DMS153 treated with DMSO at 0.1 percent for 48 hours (cell line): ENCODE measurements at regions not wholly inside any gene's neighbourhood (a gene's known extent, or its start where the extent isn't known, plus 50 kb on each side); places are given as distances from the start of the nearest gene placed in this dataset.

Experiments used
- DNase-seq: peaks from one replicate; lab custom pipeline; 2025; ENCODE audit not compliant: unreplicated experiment; lab: John Stamatoyannopoulos, UW

DNA sequence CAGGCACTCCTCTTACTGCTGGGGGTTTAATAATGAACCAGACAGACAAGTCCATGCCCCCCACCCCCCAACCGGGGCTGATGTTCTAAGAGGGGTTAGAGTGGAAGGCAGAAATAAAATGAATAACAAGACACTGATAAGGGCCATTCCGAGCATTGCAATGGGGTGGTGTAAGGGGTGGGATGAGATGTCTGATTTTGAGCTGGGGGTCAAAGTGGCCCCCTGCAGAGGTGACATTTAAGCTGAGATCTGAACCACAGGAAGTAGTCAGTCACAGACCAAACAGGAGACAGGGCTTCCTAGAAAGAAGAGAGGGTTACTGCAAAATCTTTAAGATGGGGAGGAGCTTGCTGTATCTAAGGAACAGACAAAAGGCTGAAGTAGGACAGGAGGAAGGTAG, 180.6 kb upstream of the SH3BP4 start:
- no peak for DNase-seq

- DNase-seq: no peak
Observed at GRCh38 chr2:234770715-234771141, 181.1 kb upstream of the SH3BP4 start.

- DNase-seq: peak; percentile 70
Observed at GRCh38 chr2:234770031-234770506, 181.7 kb upstream of the SH3BP4 start.

GRCh38 chr2:234768608-234769196, 183.1 kb upstream of the SH3BP4 start:
- DNase-seq: no peak

- DNase-seq: no peak
Observed at GRCh38 chr2:234765279-234765678, 186.5 kb upstream of the SH3BP4 start.

DNA sequence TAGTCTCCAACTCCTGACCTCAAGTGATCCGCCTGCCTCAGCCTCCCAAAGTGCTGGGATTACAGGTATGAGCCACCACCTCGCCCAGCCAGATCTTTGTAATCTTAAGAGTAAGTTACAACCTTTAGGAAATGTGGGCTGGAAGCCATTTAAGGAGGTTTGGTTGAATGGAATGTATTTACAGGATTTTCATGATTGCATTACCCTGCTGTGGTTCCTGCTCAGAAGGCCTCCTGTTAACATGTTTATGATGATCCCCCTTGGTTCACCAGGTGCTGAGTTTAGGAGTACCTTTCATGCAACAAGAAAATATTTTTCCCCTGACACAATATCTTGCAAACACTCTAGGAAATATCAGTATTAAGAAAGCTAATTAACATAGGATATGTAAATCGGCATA, 187.4 kb upstream of the SH3BP4 start:
- DNase-seq: no peak

GRCh38 chr2:234763002-234763873, 188.6 kb upstream of the SH3BP4 start:
- no peak for DNase-seq

DNA sequence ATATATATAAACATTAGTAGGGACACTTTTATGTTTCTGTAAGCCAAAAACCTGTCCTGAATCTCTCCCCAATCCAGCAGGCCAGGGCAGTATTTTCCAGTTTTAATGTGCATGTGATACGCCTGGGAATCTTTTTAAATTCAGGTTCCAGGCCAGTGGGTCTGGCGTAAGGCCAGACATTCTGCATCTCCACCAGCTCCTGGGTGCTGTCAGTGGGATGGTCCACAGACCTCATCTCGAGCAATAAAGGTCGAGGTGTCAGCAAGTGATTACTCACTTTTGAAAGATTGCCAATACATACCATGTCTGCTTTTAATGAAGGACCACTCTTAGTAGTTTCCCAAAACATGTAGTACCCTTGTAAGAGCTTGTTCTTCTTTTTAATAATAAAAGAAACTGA, 189.9 kb upstream of the SH3BP4 start:
- DNase-seq: no peak

- no peak for DNase-seq
Observed at GRCh38 chr2:234754126-234754525, 197.7 kb upstream of the SH3BP4 start.

DNA sequence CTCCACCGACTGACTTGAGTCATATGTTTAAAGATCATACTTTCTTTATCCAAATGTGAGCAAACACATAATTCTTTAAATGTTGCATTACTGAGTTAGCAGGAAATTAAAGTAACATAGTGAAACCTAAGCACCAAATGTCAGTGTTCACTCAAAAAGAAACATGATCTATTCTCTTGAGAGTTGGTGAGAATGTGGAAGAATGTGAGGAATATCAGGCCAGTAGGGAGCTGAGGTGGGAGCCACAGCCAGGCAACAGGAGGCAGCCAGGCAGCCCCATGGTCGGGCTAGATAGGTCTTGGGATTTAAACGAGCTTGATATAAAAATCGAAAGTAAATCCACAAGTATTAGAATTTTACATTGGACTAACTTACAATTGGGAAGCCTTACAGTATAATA, 198.1 kb upstream of the SH3BP4 start:
- DNase-seq: no peak

DNA sequence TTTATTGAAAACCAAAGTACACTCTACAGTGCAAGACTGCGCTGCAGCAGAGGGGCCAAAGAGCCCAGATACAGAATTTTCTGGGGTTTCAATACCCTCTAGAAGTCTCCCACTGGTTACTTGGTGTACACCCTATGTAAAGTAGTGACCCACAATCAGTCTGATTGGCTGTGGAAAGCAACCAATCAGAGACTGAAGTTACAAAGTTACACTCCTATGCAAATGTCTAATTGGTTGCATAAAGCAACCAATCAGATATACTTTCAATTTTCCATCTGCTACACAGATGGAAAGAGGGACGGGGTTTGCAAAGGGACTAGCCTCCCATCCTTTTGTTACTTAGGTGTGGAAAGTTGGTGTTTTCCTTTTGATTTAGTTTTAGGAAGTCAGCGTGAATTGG, 198.9 kb upstream of the SH3BP4 start:
- DNase-seq: no peak

GRCh38 chr2:234751275-234751973, 200.4 kb upstream of the SH3BP4 start:
- no peak for DNase-seq

DNA sequence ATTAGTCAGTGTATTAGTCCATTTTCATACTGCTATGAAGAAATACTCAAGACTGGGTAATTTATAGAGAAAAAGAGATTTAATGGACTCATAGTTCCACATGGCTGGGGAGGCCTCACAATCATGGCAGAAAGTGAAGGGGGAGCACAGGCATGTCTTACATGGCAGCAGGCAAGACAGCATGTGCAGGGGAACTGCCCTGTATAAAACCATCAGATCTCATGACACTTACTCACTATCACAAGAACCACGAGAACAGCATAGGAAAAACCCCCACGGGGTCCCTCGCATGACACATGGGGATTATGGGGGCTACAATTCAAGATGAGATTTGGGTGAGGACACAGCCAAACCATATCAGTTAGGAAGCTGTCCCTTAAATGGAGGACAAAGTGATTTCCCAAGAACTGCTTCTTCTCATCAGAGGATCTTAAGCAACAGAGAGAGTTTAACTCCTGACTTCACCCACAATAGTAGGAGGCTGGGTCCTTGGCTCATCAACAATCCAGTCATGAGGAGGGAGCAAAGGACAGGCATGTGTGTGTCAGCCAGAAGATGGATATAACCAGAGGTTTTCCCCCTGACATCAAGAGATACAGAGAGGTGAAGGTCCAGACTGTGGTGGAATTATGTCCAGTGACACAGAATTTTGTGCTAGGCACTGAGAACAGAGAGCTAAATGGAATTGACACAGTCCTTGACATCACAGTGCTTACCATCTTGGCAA, 203.8 kb upstream of the SH3BP4 start:
- DNase-seq: no peak

DNA sequence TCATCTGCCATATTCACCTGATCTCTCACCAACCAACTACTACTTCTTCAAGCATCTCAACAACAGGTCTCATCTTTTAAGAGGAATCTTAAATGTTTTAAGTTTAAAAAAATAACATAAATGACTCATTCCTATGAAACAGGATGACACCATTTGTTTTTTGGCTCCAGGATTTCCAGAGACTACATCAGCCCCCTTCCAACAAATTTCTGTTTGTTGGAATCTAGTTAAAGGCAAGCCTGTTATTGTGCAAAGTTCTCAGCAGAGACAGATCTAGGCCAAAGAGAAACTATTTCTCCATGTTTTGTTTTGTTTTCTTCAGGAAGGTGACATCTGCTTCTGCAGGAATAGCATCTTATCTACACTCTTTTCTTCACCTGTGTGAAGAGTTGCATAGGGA, 204.8 kb upstream of the SH3BP4 start:
- DNase-seq: no peak

DNA sequence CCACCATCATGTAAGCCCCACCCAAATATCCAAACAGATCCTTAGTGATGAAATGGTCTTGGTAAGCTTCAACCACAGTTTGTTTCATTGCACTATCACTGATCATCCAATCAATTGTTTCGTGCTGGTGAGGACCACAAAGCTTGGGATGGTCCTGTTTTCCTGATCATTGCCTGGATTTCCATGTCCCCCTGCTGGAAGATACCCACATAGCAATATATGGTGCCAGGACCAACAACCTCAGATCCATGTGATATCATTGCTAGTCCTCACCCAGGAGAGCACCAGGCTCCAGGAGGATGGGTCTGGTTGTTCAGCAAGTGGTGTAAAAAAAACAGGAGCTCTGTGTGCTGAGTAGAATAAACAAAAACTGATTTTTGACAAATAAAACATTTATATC, 206.5 kb upstream of the SH3BP4 start:
- no peak for DNase-seq

GRCh38 chr2:234741976-234742375, 209.8 kb upstream of the SH3BP4 start:
- DNase-seq: no peak

DNA sequence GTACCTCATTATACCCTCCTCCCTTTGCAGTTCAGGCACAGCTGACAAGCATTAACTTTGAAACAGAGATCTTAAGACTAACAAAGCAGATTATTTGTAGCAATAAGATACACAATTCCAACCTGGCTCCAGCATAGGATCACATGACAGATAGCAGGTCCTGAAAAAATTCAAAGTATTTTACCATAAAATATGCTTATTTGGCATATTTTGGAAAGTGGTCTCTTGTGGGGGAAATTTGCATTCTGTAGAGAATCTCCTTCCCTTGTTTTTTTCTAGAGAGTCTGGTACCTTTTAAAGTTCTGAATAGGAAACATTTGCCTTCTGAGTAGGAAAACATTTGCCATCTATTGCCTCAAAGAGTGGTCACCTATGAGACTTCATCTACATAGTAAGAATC, 212.8 kb upstream of the SH3BP4 start:
- no peak for DNase-seq

DNA sequence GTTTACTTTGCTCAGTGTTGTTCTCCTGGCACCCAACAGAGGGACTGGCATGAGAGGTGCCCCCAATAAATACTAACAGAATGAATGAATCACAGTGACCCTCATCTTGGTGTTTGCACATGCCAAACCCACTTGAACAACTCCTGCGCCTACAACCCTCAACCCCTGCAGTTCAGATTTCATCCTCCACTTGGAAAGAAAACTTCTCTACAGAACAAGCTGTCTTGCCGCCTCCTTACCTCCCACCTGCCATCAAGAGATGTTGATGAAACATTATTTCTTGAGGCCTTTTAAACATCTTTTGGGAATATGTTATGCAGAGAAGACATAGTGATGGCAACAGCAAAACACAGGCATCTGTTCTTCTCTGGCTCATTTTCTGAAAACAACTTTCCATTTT, 216.0 kb upstream of the SH3BP4 start:
- no peak for DNase-seq

DNA sequence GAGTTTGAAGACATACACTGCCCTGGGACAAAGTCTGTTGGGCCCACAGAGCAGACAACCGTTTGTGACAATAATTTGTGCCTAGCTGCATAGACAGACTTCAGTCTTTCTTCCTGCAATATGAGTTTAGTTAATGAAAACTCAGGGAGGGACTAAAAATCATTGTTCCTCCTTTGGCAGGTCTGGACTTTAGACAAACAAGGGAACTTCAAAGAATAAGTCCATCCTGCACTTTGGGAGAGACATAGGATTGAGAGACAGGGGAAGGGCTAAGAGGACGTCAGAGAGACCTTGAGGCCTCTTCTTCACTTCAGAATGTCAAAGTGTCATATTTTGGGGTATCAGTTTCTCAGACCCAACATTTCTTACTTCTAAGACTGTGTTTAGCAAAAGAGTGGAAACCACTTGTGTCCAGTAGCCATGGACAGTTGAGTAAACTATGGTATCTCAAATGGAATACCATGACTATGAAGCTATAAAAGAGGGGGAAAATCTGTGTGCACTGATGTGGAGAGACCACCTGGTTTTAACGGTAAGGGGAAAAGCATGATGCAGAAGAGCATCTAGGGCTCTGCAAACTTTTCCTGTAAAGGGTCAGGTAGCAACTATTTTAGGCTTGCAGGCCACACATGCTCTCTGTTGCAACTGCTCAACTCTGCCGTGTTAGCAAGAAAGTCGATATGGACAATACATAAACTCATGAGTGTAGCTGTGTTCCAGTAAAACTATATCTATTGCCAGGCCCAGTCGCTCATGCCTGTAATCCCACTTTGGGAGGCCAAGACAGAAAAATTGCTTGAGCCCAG, 217.8 kb upstream of the SH3BP4 start:
- no peak for DNase-seq

DNA sequence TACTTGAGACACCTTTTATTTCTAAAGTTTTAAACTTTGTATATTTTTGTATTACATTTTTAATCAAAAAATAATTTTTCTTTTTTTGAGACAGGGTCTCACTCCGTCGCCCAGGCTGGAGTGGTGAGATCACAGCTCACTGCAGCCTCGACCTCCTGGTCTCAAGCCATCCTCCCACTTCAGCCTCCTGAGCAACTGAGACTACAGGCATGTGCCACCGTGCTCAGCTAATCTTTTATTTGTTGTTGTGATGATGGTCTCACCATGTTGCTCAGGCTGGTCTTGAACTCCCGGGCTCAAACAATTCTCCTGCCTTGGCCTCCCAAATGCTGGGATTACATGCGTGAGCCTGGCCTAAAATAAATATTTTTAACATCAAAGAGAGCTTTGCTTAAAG, 218.7 kb upstream of the SH3BP4 start:
- DNase-seq: no peak
